Right lobe of liver (tissue), 6 donors: ENCODE measurements at regions not wholly inside any gene's neighbourhood (a gene's known extent, or its start where the extent isn't known, plus 50 kb on each side); places are given as distances from the start of the nearest gene placed in this dataset.

Experiments
- ATAC-seq, 4 donors: fragments of 200-7000 bp; cut with Tn5 transposase; one replicate each; pipeline ENCODE4 v1.9.1; 2020; ENCODE audit warnings: mild to moderate bottlenecking in 4 of 4, moderate library complexity in 4 of 4
- DNase-seq, 3 donors: peaks; one replicate each; pipeline ENCODE4 v3.0.0-alpha.2; 2020
- H3K27ac ChIP-seq, 3 donors: fragments of 200-600 bp; one replicate each; pipeline ENCODE4 v1.8.0; 2022
- H3K27me3 ChIP-seq, 2 donors: fragments of 200-600 bp; one replicate each; pipeline ENCODE4 v1.8.0; 2022
- H3K36me3 ChIP-seq, 4 donors: fragments of 200-600 bp; sonication (generic) in 1 of 4; one replicate each; pipeline versions ENCODE4 v1.5.1 to v1.8.0; 2017 to 2022; ENCODE audit warnings: control low read depth in 1 of 4
- H3K4me1 ChIP-seq, 4 donors: fragments of 200-600 bp; sonication (generic) in 1 of 4; one replicate each; pipeline versions ENCODE4 v1.5.1 to v1.8.0; 2017 to 2022; ENCODE audit warnings: control low read depth in 1 of 4
- H3K4me3 ChIP-seq, 3 donors: fragments of 200-600 bp; one replicate each; pipeline ENCODE4 v1.8.0; 2022
- H3K9me3 ChIP-seq, 4 donors: fragments of 200-600 bp; sonication (generic) in 1 of 4; one replicate each; pipeline versions ENCODE4 v1.5.1 to v1.8.0; 2017 to 2022; ENCODE audit warnings: control low read depth in 1 of 4
- CTCF ChIP-seq, 4 donors: fragments of 200-600 bp in 3 of 4; fragments of 450-650 bp in 1 of 4; IDR thresholded peaks; one replicate each; pipeline versions ENCODE4 v1.5.1 to v1.8.0; 2016 to 2022; ENCODE audit warnings: antibody characterized with exemption in 4 of 4, mild to moderate bottlenecking in 2 of 4
- POLR2A ChIP-seq: fragments of 450-650 bp; IDR thresholded peaks from one replicate; pipeline ENCODE4 v1.6.1; 2017; ENCODE audit warnings: antibody characterized with exemption, mild to moderate bottlenecking
- WGBS: methylation state at CpG from one replicate; pipeline ENCODE4 v1.1.6; 2018; ENCODE audit warnings: low coverage, low lambda C conversion rate; ENCODE audit not compliant: insufficient coverage; ENCODE audit errors: missing lambda C conversion rate; 5-methylcytosine and 5-hydroxymethylcytosine counted together
- intact Hi-C, 2 donors: fragments of 100-400 bp; cut with DNase I; formaldehyde crosslinking; loops; one replicate each; pipeline versions ENCODE4 v1.11.2 to v1.14.1; 2022
- donor health status: DM: no; HTN: yes; CAD: no.
- donor health status: DM: no; HTN: no; CAD: no.
- donor health status: DM: no; HTN: no; CAD: no.
- donor health status: DM: no; HTN: yes; CAD: no.
- donor health status: DM: no; HTN: yes; CAD: no.

GRCh38 chr2:145592361-145592760, 1072.4 kb upstream of the ZEB2 start:
- no peaks in the 10 kb centered on the region for H3K36me3 ChIP-seq
- intact Hi-C loops = no loop called here
- 89% methylated on average over 1 of the region's 1 CpG for WGBS
- no peak for ATAC-seq
- TF ChIP-seq POLR2A (no peak), CTCF (IDR thresholded peaks at IDR 0.05) (no peak)
- H3K27ac ChIP-seq = no peak overlapping the region
- no peak for DNase-seq
- no peaks in the 10 kb centered on the region for H3K27me3 ChIP-seq
- no peaks in the 10 kb centered on the region for H3K9me3 ChIP-seq
- no peak overlapping the region for H3K4me3 ChIP-seq
- H3K4me1 ChIP-seq = no peaks in the 10 kb centered on the region

- DNase-seq (no peak), ATAC-seq (no peak)
- H3K4me1 ChIP-seq = no peaks in the 10 kb centered on the region
- no peak overlapping the region for H3K4me3 ChIP-seq
- H3K27ac ChIP-seq = no peak overlapping the region
- H3K27me3 ChIP-seq = no peaks in the 10 kb centered on the region
- TF ChIP-seq CTCF (IDR thresholded peaks at IDR 0.05) (no peak), POLR2A (no peak)
- whole genome bisulfite sequencing = 87% methylated on average over 3 of the region's 3 CpGs
- no peaks in the 10 kb centered on the region for H3K36me3 ChIP-seq
- H3K9me3 ChIP-seq = no peaks in the 10 kb centered on the region
- intact Hi-C loops = no loop called here
Measured at GRCh38 chr2:145591109-145591809, 1071.3 kb upstream of the ZEB2 start.

- no peak overlapping the region for H3K4me3 ChIP-seq
- no peaks in the 10 kb centered on the region for H3K4me1 ChIP-seq
- DNase-seq = no peak
- no peaks in the 10 kb centered on the region for H3K9me3 ChIP-seq
- ATAC-seq = no peak
- TF ChIP-seq CTCF (IDR thresholded peaks at IDR 0.05) (no peak), POLR2A (no peak)
- 88% methylated on average over 3 of the region's 3 CpGs for WGBS
- intact Hi-C loops = no loop called here
- H3K27ac ChIP-seq = no peak overlapping the region
- no peaks in the 10 kb centered on the region for H3K27me3 ChIP-seq
- no peaks in the 10 kb centered on the region for H3K36me3 ChIP-seq
Measured at GRCh38 chr2:145587922-145588321, 1068.0 kb upstream of the ZEB2 start.

GRCh38 chr2:145584353-145584752, 1064.4 kb upstream of the ZEB2 start:
- WGBS = 50% methylated on average over 1 of the region's 1 CpG
- no peaks in the 10 kb centered on the region for H3K36me3 ChIP-seq
- no peaks in the 10 kb centered on the region for H3K27me3 ChIP-seq
- ATAC-seq (no peak), DNase-seq (no peak)
- no peaks in the 10 kb centered on the region for H3K9me3 ChIP-seq
- intact Hi-C loops = no loop called here
- TF ChIP-seq CTCF (IDR thresholded peaks at IDR 0.05) (no peak), POLR2A (no peak)
- no peak overlapping the region for H3K4me3 ChIP-seq
- H3K27ac ChIP-seq = no peak overlapping the region
- no peaks in the 10 kb centered on the region for H3K4me1 ChIP-seq

- no peak overlapping the region for H3K4me3 ChIP-seq
- no peak for TF ChIP-seq POLR2A
- no peak for TF ChIP-seq CTCF (IDR thresholded peaks at IDR 0.05)
- ATAC-seq (no peak), DNase-seq (no peak)
- no peaks in the 10 kb centered on the region for H3K27me3 ChIP-seq
- no peak overlapping the region for H3K27ac ChIP-seq
- H3K36me3 ChIP-seq = no peaks in the 10 kb centered on the region
- WGBS = 75% methylated on average over 5 of the region's 5 CpGs
- intact Hi-C loops = no loop called here
- no peaks in the 10 kb centered on the region for H3K4me1 ChIP-seq
- no peaks in the 10 kb centered on the region for H3K9me3 ChIP-seq
Measured at GRCh38 chr2:145573608-145574007, 1053.7 kb upstream of the ZEB2 start.
